ENCODE measurements at regions not wholly inside any gene's neighbourhood (a gene's known extent, or its start where the extent isn't known, plus 50 kb on each side); places are given as distances from the start of the nearest gene placed in this dataset.

DNA sequence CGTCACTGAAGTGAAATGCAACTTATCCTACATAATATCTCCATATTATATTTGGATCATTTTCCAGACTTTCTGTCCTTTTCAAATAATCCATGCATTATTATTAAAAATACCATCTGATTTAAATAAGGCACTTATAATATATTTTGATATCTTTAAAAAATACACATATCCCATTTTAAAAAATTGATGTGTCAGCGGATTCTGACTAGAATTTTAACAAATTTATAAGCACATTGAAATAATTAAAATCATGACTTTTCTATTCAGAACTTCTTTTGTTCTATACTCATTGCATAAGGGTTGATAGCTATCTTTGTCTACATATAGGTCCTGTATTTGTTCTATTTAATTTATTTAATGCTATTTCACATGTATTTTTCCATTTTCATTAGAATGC is 199.0 kb upstream of the DSEL start:
- no peaks in the 10 kb centered on the region for H3K4me1 ChIP-seq (ENCODE audit: low read depth, poor library complexity, severe bottlenecking)
- H3K9ac ChIP-seq: no peak overlapping the region
- no peak overlapping the region for H3K27ac ChIP-seq
- H3K4me3 ChIP-seq (IDR thresholded peaks at IDR 0.05; ENCODE audit: insufficient read depth, low read depth, low read length): no peak overlapping the region
- no peak overlapping the region for H3K4me2 ChIP-seq
- H2AFZ ChIP-seq (ENCODE audit: low read depth): no peak overlapping the region
- no peaks in the 10 kb centered on the region for H3K36me3 ChIP-seq (ENCODE audit: insufficient read depth)
- H3K79me2 ChIP-seq (ENCODE audit: insufficient read depth, low read depth): no peaks in the 10 kb centered on the region
- no peaks in the 10 kb centered on the region for H3K27me3 ChIP-seq (ENCODE audit: insufficient read depth, low read depth)
- no peaks in the 10 kb centered on the region for H4K20me1 ChIP-seq (ENCODE audit: insufficient read depth)
- TF ChIP-seq, protein P1, sequence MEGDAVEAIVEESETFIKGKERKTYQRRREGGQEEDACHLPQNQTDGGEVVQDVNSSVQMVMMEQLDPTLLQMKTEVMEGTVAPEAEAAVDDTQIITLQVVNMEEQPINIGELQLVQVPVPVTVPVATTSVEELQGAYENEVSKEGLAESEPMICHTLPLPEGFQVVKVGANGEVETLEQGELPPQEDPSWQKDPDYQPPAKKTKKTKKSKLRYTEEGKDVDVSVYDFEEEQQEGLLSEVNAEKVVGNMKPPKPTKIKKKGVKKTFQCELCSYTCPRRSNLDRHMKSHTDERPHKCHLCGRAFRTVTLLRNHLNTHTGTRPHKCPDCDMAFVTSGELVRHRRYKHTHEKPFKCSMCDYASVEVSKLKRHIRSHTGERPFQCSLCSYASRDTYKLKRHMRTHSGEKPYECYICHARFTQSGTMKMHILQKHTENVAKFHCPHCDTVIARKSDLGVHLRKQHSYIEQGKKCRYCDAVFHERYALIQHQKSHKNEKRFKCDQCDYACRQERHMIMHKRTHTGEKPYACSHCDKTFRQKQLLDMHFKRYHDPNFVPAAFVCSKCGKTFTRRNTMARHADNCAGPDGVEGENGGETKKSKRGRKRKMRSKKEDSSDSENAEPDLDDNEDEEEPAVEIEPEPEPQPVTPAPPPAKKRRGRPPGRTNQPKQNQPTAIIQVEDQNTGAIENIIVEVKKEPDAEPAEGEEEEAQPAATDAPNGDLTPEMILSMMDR (conservative IDR thresholded peaks at IDR 0.05; ENCODE audit: low read depth, low read length): no peak

- H3K79me2 ChIP-seq (ENCODE audit: insufficient read depth, low read depth): no peaks in the 10 kb centered on the region
- no peak overlapping the region for H3K4me3 ChIP-seq (IDR thresholded peaks at IDR 0.05; ENCODE audit: insufficient read depth, low read depth, low read length)
- H4K20me1 ChIP-seq (ENCODE audit: insufficient read depth): no peaks in the 10 kb centered on the region
- no peaks in the 10 kb centered on the region for H3K36me3 ChIP-seq (ENCODE audit: insufficient read depth)
- no peaks in the 10 kb centered on the region for H3K4me1 ChIP-seq (ENCODE audit: low read depth, poor library complexity, severe bottlenecking)
- TF ChIP-seq, protein P1 (conservative IDR thresholded peaks at IDR 0.05; ENCODE audit: low read depth, low read length): peak; percentile 25; the same call in 1 of the 2 replicates
- no peak overlapping the region for H3K27ac ChIP-seq
- no peak overlapping the region for H3K4me2 ChIP-seq
- H3K27me3 ChIP-seq (ENCODE audit: insufficient read depth, low read depth): no peaks in the 10 kb centered on the region
- H2AFZ ChIP-seq (ENCODE audit: low read depth): no peak overlapping the region
- H3K9ac ChIP-seq: no peak overlapping the region
Observed at GRCh38 chr18:67710639-67711038, 194.1 kb upstream of the DSEL start.

GRCh38 chr18:67705748-67706147 is 189.2 kb upstream of the DSEL start:
- no peaks in the 10 kb centered on the region for H3K79me2 ChIP-seq (ENCODE audit: insufficient read depth, low read depth)
- H3K9ac ChIP-seq: no peak overlapping the region
- H4K20me1 ChIP-seq (ENCODE audit: insufficient read depth): no peaks in the 10 kb centered on the region
- H3K27ac ChIP-seq: no peak overlapping the region
- no peaks in the 10 kb centered on the region for H3K4me1 ChIP-seq (ENCODE audit: low read depth, poor library complexity, severe bottlenecking)
- no peaks in the 10 kb centered on the region for H3K36me3 ChIP-seq (ENCODE audit: insufficient read depth)
- H3K27me3 ChIP-seq (ENCODE audit: insufficient read depth, low read depth): no peaks in the 10 kb centered on the region
- no peak overlapping the region for H2AFZ ChIP-seq (ENCODE audit: low read depth)
- no peak overlapping the region for H3K4me2 ChIP-seq
- TF ChIP-seq, protein P1 (conservative IDR thresholded peaks at IDR 0.05; ENCODE audit: low read depth, low read length): no peak
- H3K4me3 ChIP-seq (IDR thresholded peaks at IDR 0.05; ENCODE audit: insufficient read depth, low read depth, low read length): no peak overlapping the region

DNA sequence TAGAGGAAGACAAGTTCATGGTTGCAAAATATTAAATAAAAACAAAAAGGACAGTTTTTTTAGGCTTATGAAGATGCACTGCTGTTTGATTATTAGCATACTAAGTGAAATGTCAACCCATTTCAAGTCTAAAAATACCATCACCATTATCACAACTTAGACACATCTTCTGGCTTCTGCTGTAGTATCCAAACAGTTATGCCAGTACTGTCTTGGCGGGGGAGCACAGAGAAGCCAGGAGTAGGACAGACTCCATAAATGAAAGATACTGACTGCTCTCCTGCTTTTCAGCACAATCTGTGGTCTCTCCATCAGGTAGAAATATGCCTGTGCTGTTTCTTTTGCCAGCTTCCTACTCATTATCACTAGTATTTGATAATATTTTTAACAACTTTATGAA is 179.2 kb upstream of the DSEL start:
- no peaks in the 10 kb centered on the region for H3K36me3 ChIP-seq (ENCODE audit: insufficient read depth)
- peak overlapping the region; percentile 70; the same call in 1 of the 2 replicates for H3K4me2 ChIP-seq

More for the DNA sequence above, 179.2 kb upstream of the DSEL start:
- Histone ChIP-seq H3K27ac (no peak overlapping the region), H3K4me3 (IDR thresholded peaks at IDR 0.05; ENCODE audit: insufficient read depth, low read depth, low read length) (no peak overlapping the region), H3K9ac (no peak overlapping the region), H4K20me1 (ENCODE audit: insufficient read depth) (no peaks in the 10 kb centered on the region), H3K4me1 (ENCODE audit: low read depth, poor library complexity, severe bottlenecking) (peaks cover 53% of the 10 kb centered on the region), H2AFZ (ENCODE audit: low read depth) (peak overlapping the region; percentile 36; the same call in 1 of the 2 replicates), H3K79me2 (ENCODE audit: insufficient read depth, low read depth) (no peaks in the 10 kb centered on the region), H3K27me3 (ENCODE audit: insufficient read depth, low read depth) (no peaks in the 10 kb centered on the region)
- TF ChIP-seq, protein P1 (conservative IDR thresholded peaks at IDR 0.05; ENCODE audit: low read depth, low read length): no peak

Data from KMS-11 (cell line).